Mucosa of gallbladder (tissue), 1 donor: ENCODE measurements at regions not wholly inside any gene's neighbourhood (a gene's known extent, or its start where the extent isn't known, plus 50 kb on each side); places are given as distances from the start of the nearest gene placed in this dataset.
A peak's percentile ranks its signal among the peaks of the same experiment; 100 is the strongest.

Source experiments
- DNase-seq: peaks from one replicate; pipeline ENCODE4 v3.0.0-alpha.2; 2020; ENCODE audit warnings: low spot score
- donor health status: DM: no; HTN: no; CAD: no.

DNA sequence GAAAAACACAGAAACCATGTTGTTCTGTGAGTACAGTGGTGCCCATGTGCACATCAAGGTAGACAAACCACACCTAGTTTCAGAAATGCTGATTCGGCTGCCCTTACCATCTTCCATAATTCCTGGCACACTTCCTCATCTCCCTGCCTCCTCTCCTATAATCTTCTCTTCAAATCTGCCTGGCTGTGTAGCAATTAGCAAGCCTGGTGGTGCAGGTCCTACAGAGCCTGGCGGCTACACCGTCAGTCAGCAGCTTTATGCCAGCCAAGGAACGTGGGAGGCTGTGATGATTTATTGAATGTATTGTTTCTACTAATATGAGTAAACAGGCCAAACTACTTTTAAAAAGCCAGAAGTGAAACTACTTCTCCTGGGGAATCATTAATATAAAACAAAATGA lies 106.8 kb downstream of the SEMA6D start:
- DNase-seq, result no peak

DNA sequence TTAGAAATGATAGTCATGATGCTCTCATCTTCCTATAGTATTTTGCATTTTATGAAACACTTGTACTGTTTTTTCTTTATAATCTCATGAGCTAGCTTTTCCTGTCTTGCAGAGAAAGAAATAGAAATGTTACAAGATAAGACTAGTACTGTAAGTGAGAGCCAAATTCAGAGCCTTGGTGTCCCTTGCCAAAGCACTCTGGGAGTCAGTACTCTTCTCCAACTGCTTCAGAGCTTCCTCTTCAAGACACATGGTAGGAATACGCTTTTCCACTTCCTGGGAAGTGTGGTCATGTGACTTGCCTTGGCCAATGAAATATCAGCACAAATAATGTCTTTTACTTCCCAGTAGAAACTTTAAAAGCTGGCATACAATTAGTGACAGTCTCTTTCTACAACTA lies 112.4 kb downstream of the SEMA6D start:
- no peak for DNase-seq

DNA sequence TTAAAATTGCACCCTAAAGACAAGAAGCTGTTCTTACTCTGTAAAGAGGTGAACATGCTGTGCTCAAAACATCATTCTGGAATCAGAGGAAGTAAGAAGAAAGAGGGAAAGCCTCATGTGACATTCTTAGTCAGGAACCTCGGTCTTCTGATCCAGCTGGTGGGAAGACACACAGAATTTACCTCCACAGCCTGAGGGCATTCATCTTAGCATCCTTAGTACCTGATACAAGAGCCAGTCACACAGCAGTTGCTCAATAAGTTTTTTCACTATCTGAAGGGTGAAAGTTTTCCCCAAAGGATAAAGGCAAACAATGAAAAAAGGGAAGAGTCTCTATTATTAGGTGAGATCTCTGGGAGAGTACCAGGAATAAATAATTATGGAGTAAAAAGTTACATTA lies 116.8 kb downstream of the SEMA6D start:
- no peak for DNase-seq

DNA sequence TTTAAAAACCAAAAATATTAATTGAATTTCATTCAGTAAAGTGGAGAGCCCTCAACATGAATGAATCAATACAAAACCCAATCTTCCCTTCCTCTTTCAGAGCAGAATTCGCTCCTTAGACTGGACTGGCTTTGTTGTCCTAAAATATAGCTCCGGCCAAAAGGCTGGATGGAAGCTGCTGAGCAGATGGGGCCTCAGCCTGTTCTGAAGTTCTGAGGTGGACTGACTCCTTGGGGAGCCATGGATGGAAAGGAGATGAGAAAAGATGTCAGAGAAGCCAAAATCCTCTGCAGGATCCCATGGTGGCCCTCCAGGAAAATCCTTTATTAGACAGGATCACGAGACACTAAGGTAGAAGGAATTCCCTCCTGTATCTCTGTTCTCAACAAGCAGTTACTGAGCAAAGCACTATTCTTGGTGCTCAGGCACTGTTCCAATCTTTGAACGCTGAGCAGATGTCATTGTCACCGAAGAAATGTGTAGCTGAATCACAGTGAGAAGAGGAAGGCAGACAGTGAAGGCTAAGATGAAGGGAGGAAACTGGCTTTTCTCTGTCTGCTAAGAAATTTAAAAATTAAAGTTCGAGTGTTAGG lies 122.0 kb downstream of the SEMA6D start:
- DNase-seq, result no peak

DNA sequence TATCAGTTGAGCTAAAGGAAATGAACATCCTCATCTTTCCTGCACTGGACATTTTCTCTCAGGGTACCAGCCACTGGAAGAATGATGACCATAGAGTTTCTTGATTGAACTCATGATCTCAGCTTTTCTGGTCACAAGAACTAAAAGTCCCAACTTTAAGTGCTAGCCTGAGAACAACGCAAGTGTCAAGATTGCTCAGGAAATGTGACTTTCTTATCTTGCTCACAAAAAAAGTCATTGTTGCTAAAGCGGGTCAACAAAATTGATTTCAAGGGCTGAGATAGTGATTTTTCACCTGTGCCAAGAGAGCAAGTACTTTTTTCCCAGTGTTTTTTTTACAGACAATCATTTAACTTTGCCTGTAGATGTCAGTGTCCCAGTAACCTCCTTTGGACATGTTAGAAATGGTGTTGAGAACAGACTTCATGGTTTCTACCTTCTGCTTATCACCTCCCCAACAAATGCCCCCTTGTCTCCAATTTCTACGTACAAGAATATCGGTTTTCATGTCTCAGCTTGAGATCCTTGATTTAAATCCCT lies 125.9 kb downstream of the SEMA6D start:
- DNase-seq, result no peak

DNA sequence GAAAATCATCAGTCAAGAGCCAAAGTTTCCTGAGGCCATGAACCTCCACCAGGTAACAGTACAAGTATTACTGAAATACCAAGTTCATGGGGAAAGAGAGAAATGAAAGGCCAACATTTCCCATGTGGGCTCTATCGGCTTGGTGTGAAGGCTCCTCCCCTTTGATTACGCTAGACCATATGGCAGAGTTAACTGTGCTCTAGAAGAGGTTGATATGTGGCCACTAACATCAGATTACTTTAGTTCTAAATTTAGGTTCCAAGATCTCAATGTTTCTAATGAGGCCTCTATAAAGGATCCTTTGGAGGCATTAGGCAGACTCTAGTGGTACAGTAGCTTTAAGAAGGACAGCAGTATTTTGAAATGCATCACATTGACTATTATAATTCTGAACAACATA lies 127.1 kb downstream of the SEMA6D start:
- DNase-seq, result no peak

- no peak for DNase-seq
These were observed 129.0 kb downstream of the SEMA6D start for GRCh38 chr15:47846128-47846868.

GRCh38 chr15:47846876-47847275 lies 129.6 kb downstream of the SEMA6D start:
- no peak for DNase-seq

GRCh38 chr15:47856071-47856470 lies 138.8 kb downstream of the SEMA6D start:
- DNase-seq, result no peak

GRCh38 chr15:47857014-47857775 lies 139.9 kb downstream of the SEMA6D start:
- no peak for DNase-seq

- DNase-seq, result no peak
These were observed 140.5 kb downstream of the SEMA6D start for GRCh38 chr15:47857776-47858167.

- DNase-seq, result no peak
These were observed 144.0 kb downstream of the SEMA6D start for GRCh38 chr15:47861111-47861903.

- no peak for DNase-seq
These were observed 145.1 kb downstream of the SEMA6D start for GRCh38 chr15:47862402-47862801.

DNA sequence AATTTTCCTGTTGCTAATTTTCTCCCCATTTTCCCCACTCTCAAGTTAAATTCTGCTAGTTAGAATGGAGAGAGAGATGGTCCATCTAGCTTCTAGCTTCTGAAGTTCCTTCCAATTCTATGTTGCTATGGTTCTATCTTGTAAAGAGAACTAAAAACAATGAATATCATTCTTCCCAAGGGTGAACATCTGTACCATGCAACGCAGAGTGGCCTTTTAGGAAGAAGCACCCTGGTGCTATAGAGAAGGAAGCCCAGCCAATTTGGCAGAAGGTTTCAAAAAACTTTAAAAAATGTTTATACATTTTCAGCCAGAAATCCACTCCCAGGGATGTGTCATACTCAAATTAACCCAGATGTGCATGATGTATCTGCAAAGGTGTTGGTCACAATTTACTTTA lies 149.1 kb downstream of the SEMA6D start:
- DNase-seq, result no peak

DNA sequence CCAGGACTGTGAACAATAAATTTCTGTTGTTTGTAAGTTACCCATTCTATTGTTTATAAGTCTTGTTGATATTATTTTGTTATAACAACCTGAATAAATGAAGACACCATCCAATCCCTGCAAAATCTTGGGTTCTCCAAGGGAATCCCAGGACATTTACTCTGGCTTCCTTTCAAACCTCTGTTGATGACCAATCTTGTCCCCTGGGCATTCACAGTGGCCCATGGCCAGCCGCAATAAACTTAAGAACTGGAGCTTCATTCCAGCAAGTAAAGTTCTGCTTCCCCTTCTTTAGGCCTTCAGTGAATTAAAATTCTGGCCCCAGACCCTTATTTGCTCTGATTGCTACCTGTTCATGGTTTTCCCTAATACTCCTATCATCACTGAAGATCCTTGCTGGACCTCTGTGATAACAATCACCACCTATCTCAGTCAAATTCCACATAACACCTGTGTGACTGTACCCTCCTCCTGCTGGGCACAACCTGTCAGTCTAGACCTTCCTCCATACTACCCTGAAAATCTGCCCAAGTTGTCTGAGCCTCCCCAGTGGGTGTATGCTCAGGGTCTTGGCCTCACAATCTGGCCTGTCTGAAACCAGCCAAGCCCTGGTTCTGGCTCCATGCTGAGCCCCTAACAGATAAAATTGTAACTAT lies 153.1 kb downstream of the SEMA6D start:
- DNase-seq, result no peak

GRCh38 chr15:47870956-47871625 lies 153.8 kb downstream of the SEMA6D start:
- no peak for DNase-seq

GRCh38 chr15:47872208-47872607 lies 154.9 kb downstream of the SEMA6D start:
- no peak for DNase-seq

DNA sequence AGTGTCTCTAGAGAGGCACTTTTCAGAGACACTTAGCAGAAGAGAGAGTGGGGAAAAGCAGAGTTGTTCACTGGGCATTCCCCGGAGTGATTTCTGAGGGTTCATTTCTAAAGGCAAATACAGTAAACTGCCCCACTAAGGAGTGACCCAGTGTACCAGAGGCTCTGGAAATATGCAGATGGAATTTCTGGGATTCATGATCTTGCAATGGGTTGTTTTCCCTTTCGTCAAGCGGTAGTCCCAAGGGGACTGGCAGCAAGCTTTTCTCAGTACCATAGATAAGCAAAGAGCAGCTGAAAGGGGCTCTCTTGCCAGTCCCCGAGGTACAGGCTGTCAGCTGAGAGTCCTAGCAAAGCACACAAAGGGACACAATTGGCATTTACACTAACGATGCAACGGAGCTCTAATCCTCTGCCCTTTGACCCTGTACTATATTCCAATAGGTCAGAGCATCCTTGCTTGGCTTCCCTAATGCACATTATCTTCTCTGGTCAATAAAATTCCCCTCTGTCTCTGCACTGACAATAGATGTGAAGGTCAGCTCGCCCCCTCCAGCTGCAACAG lies 155.6 kb downstream of the SEMA6D start:
- DNase-seq, result peak; percentile 13

- no peak for DNase-seq
These were observed 159.7 kb downstream of the SEMA6D start for GRCh38 chr15:47876986-47877385.

DNA sequence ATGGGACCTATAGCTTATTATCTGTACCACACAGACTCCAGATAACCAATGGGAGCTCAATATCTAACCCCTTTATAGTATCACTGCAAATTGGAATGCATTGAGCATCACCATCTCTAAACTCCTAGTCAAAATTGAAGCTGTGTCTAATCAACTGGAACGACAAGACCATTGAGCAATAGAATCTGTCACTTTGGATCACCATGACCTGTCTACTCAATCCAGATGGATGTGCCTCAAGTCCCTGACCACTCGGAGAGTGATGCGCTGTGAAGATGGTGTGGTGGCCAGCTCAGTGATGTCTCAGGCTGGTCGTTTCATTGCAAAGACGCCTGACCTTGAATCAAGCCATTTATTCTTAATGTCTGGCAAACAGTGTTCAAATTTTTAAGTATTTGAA lies 160.5 kb downstream of the SEMA6D start:
- no peak for DNase-seq

DNA sequence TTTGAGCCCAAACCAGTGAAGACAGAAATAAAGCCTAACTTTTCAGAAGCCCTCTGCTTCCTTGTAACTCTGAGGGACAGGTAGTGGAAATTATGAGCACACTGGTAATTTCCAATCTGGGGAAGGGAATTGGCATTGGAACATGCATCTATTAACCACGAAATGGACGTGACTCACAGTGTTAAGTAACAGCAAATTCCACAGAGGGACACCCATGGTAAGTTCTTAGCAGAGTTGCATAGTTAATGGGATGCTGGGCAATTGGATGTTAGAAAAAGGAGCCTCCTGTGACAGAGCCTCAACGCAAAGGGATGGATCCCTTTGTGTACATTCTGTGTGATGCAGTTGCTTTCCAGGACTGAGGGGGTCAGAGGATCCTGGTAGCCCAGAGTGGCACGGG lies 168.6 kb downstream of the SEMA6D start:
- DNase-seq, result no peak
